IMR-90 (cell line): ENCODE measurements at regions not wholly inside any gene's neighbourhood (a gene's known extent, or its start where the extent isn't known, plus 50 kb on each side); places are given as distances from the start of the nearest gene placed in this dataset.

Experiments
- ATAC-seq: fragments of 200-7000 bp; cut with Tn5 transposase; 2 replicates; pipeline ENCODE4 v1.9.1; 2020; ENCODE audit warnings: low read depth, mild to moderate bottlenecking, moderate library complexity
- BruUV-seq: library from RNA; stranded (reverse); fragments of 400-500 nt; replicated peaks from 2 replicates; lab custom pipeline; 2021; lab: Mats Ljungman, UMichigan
- CTCF ChIA-PET: fragments of 300-600 bp; formaldehyde crosslinking; extraction: SDS; loops from one replicate; lab custom pipeline; 2021; ENCODE audit warnings: antibody characterized with exemption; lab: Yijun Ruan, JAX
- POLR2A ChIA-PET: fragments of 300-600 bp; sonication (Branson Sonifier 250); formaldehyde crosslinking; loops from one replicate; lab custom pipeline; 2022; ENCODE audit warnings: antibody characterized with exemption; ENCODE audit not compliant: unreplicated experiment; lab: Charles Lee
- DNase-seq: peaks from one replicate; pipeline ENCODE4 v3.0.0; 2013
- H2AFZ ChIP-seq: replicated peaks from 2 replicates; pipeline ENCODE3; 2013; ENCODE audit warnings: low read length, mild to moderate bottlenecking; ENCODE audit not compliant: poor library complexity
- H2AK5ac ChIP-seq: 2 replicates; pipeline ENCODE4 v1.6.1; 2013; ENCODE audit warnings: low read depth, low read length, inconsistent platforms
- H2AK9ac ChIP-seq: replicated peaks from 2 replicates; pipeline ENCODE3; 2013; ENCODE audit warnings: mild to moderate bottlenecking, low read depth, low read length, moderate library complexity; ENCODE audit not compliant: poor library complexity
- H2BK120ac ChIP-seq: 2 replicates; pipeline ENCODE4 v1.6.1; 2013; ENCODE audit warnings: low read depth, low read length, inconsistent platforms
- H2BK15ac ChIP-seq: 3 replicates; pipeline ENCODE4 v1.6.1; 2013; ENCODE audit warnings: low read depth, low read length, inconsistent platforms
- H2BK20ac ChIP-seq: 2 replicates; pipeline ENCODE4 v1.6.1; 2013; ENCODE audit warnings: low read depth, mild to moderate bottlenecking, inconsistent platforms, low read length, moderate library complexity
- H2BK5ac ChIP-seq: 2 replicates; pipeline ENCODE4 v1.6.1; 2013; ENCODE audit warnings: mild to moderate bottlenecking, low read depth, low read length, inconsistent platforms; ENCODE audit not compliant: poor library complexity, severe bottlenecking
- H3K14ac ChIP-seq: replicated peaks from 2 replicates; pipeline ENCODE4 v1.6.1; 2013; ENCODE audit warnings: low read depth, low read length, inconsistent platforms
- H3K18ac ChIP-seq: 2 replicates; pipeline ENCODE4 v1.6.1; 2013; ENCODE audit warnings: low read depth, low read length, control low read depth
- H3K23ac ChIP-seq: 2 replicates; pipeline ENCODE4 v1.6.1; 2013; ENCODE audit warnings: low read depth, low read length, inconsistent platforms
- H3K27ac ChIP-seq: 2 replicates; pipeline ENCODE4 v1.5.1; 2013; ENCODE audit warnings: mild to moderate bottlenecking, control low read depth, low read length; ENCODE audit not compliant: insufficient read depth
- H3K27me3 ChIP-seq: 2 replicates; pipeline ENCODE4 v1.6.1; 2013; ENCODE audit warnings: low read length; ENCODE audit not compliant: control insufficient read depth, insufficient read depth
- H3K36me3 ChIP-seq: 2 replicates; pipeline ENCODE4 v1.6.1; 2013; ENCODE audit warnings: low read length, mixed read lengths; ENCODE audit not compliant: control insufficient read depth, insufficient read depth
- H3K4ac ChIP-seq: 2 replicates; pipeline ENCODE4 v1.6.1; 2013; ENCODE audit warnings: low read depth, low read length, inconsistent platforms
- H3K4me1 ChIP-seq: 2 replicates; pipeline ENCODE4 v1.6.1; 2013; ENCODE audit warnings: low read length, mixed read lengths; ENCODE audit not compliant: control insufficient read depth, insufficient read depth
- H3K4me2 ChIP-seq: 2 replicates; pipeline ENCODE4 v1.6.1; 2013; ENCODE audit warnings: low read depth, mild to moderate bottlenecking, control low read depth, low read length, moderate library complexity
- H3K4me3 ChIP-seq: 2 replicates; pipeline ENCODE4 v1.5.1; 2013; ENCODE audit warnings: low read depth, mild to moderate bottlenecking, control low read depth, low read length, moderate library complexity; ENCODE audit not compliant: insufficient read depth
- H3K56ac ChIP-seq: 2 replicates; pipeline ENCODE4 v1.6.1; 2013; ENCODE audit warnings: low read length, inconsistent platforms; ENCODE audit not compliant: insufficient read depth; ENCODE audit errors: extremely low read depth
- H3K79me1 ChIP-seq, 2 experiments: 2 replicates each; pipeline ENCODE4 v1.6.1; 2013; ENCODE audit warnings: low read length in 2 of 2, inconsistent platforms in 1 of 2, low read depth in 1 of 2
- H3K9ac ChIP-seq: 2 replicates; pipeline ENCODE4 v1.6.1; 2013; ENCODE audit warnings: low read depth, low read length, control low read depth
- H3K9me1 ChIP-seq: 2 replicates; pipeline ENCODE4 v1.6.1; 2013; ENCODE audit warnings: low read length, inconsistent platforms; ENCODE audit not compliant: insufficient read depth
- H3K9me3 ChIP-seq: 2 replicates; pipeline ENCODE4 v1.6.1; 2013; ENCODE audit warnings: low read length; ENCODE audit not compliant: control insufficient read depth, insufficient read depth
- H4K20me1 ChIP-seq: 2 replicates; pipeline ENCODE4 v1.6.1; 2013; ENCODE audit warnings: low read length, inconsistent platforms; ENCODE audit not compliant: insufficient read depth
- H4K5ac ChIP-seq: 2 replicates; pipeline ENCODE4 v1.6.1; 2013; ENCODE audit warnings: mild to moderate bottlenecking, low read depth, low read length, control low read depth
- H4K8ac ChIP-seq, 2 experiments: 2 replicates each; pipeline ENCODE4 v1.6.1; 2013; ENCODE audit warnings: low read depth in 2 of 2, low read length in 2 of 2, control low read depth in 1 of 2, inconsistent platforms in 1 of 2
- H4K91ac ChIP-seq: 2 replicates; pipeline ENCODE4 v1.6.1; 2013; ENCODE audit warnings: low read depth, low read length, inconsistent platforms; ENCODE audit not compliant: insufficient read depth
- BHLHE40 ChIP-seq: fragments of 150-350 bp; IDR thresholded peaks from 2 replicates; pipeline ENCODE4 v1.6.1; 2016; ENCODE audit warnings: mild to moderate bottlenecking, low read depth, low read length
- CEBPB ChIP-seq: IDR thresholded peaks from 2 replicates; pipeline ENCODE4 v1.6.1; 2012; ENCODE audit warnings: low read depth, low read length, improper control_type of control experiment
- CHD1 ChIP-seq: IDR thresholded peaks from 2 replicates; pipeline ENCODE4 v1.6.1; 2012; ENCODE audit warnings: low read depth, low read length, improper control_type of control experiment
- CTCF ChIP-seq: conservative IDR thresholded peaks from 2 replicates; pipeline ENCODE4 v1.5.1; 2012; ENCODE audit warnings: mild to moderate bottlenecking, low read depth, low read length, improper control_type of control experiment
- FOS ChIP-seq: fragments of 150-350 bp; IDR thresholded peaks from 2 replicates; pipeline ENCODE4 v1.6.1; 2016; ENCODE audit warnings: low read depth, low read length
- MAFK ChIP-seq: IDR thresholded peaks from 2 replicates; pipeline ENCODE4 v1.6.1; 2012; ENCODE audit warnings: low read depth, low read length, improper control_type of control experiment
- MAZ ChIP-seq: IDR thresholded peaks from 2 replicates; pipeline ENCODE4 v1.6.1; 2012; ENCODE audit warnings: low read depth, mild to moderate bottlenecking, low read length, improper control_type of control experiment, moderate library complexity, borderline replicate concordance
- MXI1 ChIP-seq: IDR thresholded peaks from 2 replicates; pipeline ENCODE4 v1.6.1; 2012; ENCODE audit warnings: low read depth, mild to moderate bottlenecking, low read length, moderate library complexity, borderline replicate concordance
- NFE2L2 ChIP-seq: fragments of 150-350 bp; IDR thresholded peaks from 2 replicates; pipeline ENCODE4 v1.6.1; 2016; ENCODE audit warnings: low read depth, mild to moderate bottlenecking, low read length
- POLR2A ChIP-seq: IDR thresholded peaks from 2 replicates; pipeline ENCODE4 v1.6.1; 2012; ENCODE audit warnings: mild to moderate bottlenecking, low read depth, low read length
- RAD21 ChIP-seq: IDR thresholded peaks from 2 replicates; pipeline ENCODE4 v1.6.1; 2012; ENCODE audit warnings: low read length, improper control_type of control experiment
- RCOR1 ChIP-seq: IDR thresholded peaks from 2 replicates; pipeline ENCODE4 v1.6.1; 2012; ENCODE audit warnings: mild to moderate bottlenecking, low read length, improper control_type of control experiment; ENCODE audit not compliant: insufficient replicate concordance
- RFX5 ChIP-seq: IDR thresholded peaks from 2 replicates; pipeline ENCODE4 v1.8.0; 2012; ENCODE audit warnings: low read depth, mild to moderate bottlenecking, low read length, moderate library complexity
- SMC3 ChIP-seq: fragments of 150-350 bp; IDR thresholded peaks from 2 replicates; pipeline ENCODE4 v1.6.1; 2016; ENCODE audit warnings: low read depth, mild to moderate bottlenecking, antibody characterized with exemption, low read length, moderate library complexity
- WGBS, 2 experiments: methylation state at CpG; one replicate each; pipeline versions ENCODE4 v1.1.5 to v1.1.7; 2013; ENCODE audit warnings: missing lambda C conversion rate in 2 of 2; ENCODE audit not compliant: insufficient read length in 1 of 2; ENCODE audit errors: extremely low coverage in 2 of 2; 5-methylcytosine and 5-hydroxymethylcytosine counted together
- dilution Hi-C: fragments of 300-500 bp; cut with HindIII; formaldehyde crosslinking; loops from one replicate; pipeline ENCODE4 v1.14.3; 2018; ENCODE audit warnings: low sequenced_read_pairs; ENCODE audit not compliant: unreplicated experiment
- in situ Hi-C: fragments of 300-500 bp; cut with MboI; formaldehyde crosslinking; loops from 3 replicates; pipeline ENCODE4 v1.14.3; 2019; ENCODE audit warnings: low sequenced_read_pairs, inconsistent platforms, mixed read lengths
- intact Hi-C: fragments of 100-400 bp; cut with micrococcal nuclease; formaldehyde crosslinking; loops from 2 replicates; pipeline ENCODE4 v1.10.0; 2022
- TF ChIP-seq, protein P1 (sequence below): fragments of 150-350 bp; IDR thresholded peaks from 2 replicates; pipeline ENCODE4 v1.6.1; 2016; ENCODE audit warnings: low read depth, mild to moderate bottlenecking, low read length, moderate library complexity, borderline replicate concordance
- TF ChIP-seq, protein P2 (sequence below): fragments of 150-350 bp; IDR thresholded peaks from 2 replicates; pipeline ENCODE4 v1.6.1; 2017; ENCODE audit warnings: mild to moderate bottlenecking, antibody characterized with exemption, low read length, low read depth

GRCh38 chr2:4219101-4219500, 515.7 kb downstream of the DCDC2C start:
- WGBS, 2 experiments = no CpG with 5 or more reads among the region's 1 CpG
- intact Hi-C loops = no loop called here
- Histone ChIP-seq H2AK9ac (no peak overlapping the region), H3K27ac (no peak overlapping the region), H4K5ac (no peak overlapping the region), H3K56ac (no peak overlapping the region), H3K4ac (no peak overlapping the region), H2BK20ac (no peak overlapping the region), H2BK120ac (no peak overlapping the region), H3K9ac (no peak overlapping the region), H4K20me1 (no peaks in the 10 kb centered on the region), H3K4me2 (no peak overlapping the region), H2BK5ac (no peak overlapping the region), H3K36me3 (no peaks in the 10 kb centered on the region), H3K79me1 (no peaks in the 10 kb centered on the region), H3K4me1 (no peaks in the 10 kb centered on the region), H3K4me3 (no peak overlapping the region), H3K9me1 (no peaks in the 10 kb centered on the region), H3K9me3 (peaks cover 5% of the 10 kb centered on the region; the same call in 1 of the 2 replicates), H2AFZ (no peak overlapping the region), H3K23ac (no peak overlapping the region), H3K14ac (no peak overlapping the region), H3K27me3 (no peaks in the 10 kb centered on the region), H2BK15ac (no peak overlapping the region), H4K8ac (no peak overlapping the region), H4K91ac (no peak overlapping the region), H2AK5ac (no peak overlapping the region), H3K18ac (no peak overlapping the region)
- no peak for TF ChIP-seq CHD1
- TF ChIP-seq, protein P1, sequence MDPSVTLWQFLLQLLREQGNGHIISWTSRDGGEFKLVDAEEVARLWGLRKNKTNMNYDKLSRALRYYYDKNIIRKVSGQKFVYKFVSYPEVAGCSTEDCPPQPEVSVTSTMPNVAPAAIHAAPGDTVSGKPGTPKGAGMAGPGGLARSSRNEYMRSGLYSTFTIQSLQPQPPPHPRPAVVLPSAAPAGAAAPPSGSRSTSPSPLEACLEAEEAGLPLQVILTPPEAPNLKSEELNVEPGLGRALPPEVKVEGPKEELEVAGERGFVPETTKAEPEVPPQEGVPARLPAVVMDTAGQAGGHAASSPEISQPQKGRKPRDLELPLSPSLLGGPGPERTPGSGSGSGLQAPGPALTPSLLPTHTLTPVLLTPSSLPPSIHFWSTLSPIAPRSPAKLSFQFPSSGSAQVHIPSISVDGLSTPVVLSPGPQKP = no peak
- TF ChIP-seq RFX5 = no peak
- no peak for TF ChIP-seq MAFK
- no peak for TF ChIP-seq MAZ
- no peak for TF ChIP-seq POLR2A
- TF ChIP-seq RCOR1 = no peak
- no peak for TF ChIP-seq RAD21
- TF ChIP-seq CEBPB = no peak
- no peak for TF ChIP-seq MXI1
- no peak for TF ChIP-seq FOS
- no peak for TF ChIP-seq NFE2L2
- TF ChIP-seq, protein P2, sequence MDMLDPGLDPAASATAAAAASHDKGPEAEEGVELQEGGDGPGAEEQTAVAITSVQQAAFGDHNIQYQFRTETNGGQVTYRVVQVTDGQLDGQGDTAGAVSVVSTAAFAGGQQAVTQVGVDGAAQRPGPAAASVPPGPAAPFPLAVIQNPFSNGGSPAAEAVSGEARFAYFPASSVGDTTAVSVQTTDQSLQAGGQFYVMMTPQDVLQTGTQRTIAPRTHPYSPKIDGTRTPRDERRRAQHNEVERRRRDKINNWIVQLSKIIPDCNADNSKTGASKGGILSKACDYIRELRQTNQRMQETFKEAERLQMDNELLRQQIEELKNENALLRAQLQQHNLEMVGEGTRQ = no peak
- no peak for TF ChIP-seq SMC3
- TF ChIP-seq BHLHE40 = no peak
- TF ChIP-seq CTCF = no peak
- in situ Hi-C loops = no loop called here
- ChIA-PET POLR2A (no interaction called here), CTCF (no interaction called here)
- dilution Hi-C loops = no loop called here
- no TSS peak for BruUV-seq
- DNase-seq (no peak), ATAC-seq (no peak)
